Activated B cell treated with CpG ODN at 0.5 μM for 24 hours (primary cell): ENCODE measurements at regions not wholly inside any gene's neighbourhood (a gene's known extent, or its start where the extent isn't known, plus 50 kb on each side); places are given as distances from the start of the nearest gene placed in this dataset.

Source experiments
- ATAC-seq: fragments of 200-7000 bp; cut with Tn5 transposase; one replicate; pipeline ENCODE4 v1.10.0; 2021; ENCODE audit warnings: low read depth, mild to moderate bottlenecking, moderate library complexity
- CTCF ChIA-PET: fragments of 350-600 bp; sonication (Branson Sonifier 250); formaldehyde crosslinking; loops from one replicate; lab custom pipeline; 2021; ENCODE audit warnings: antibody characterized with exemption; lab: Charles Lee
- POLR2A ChIA-PET: fragments of 350-600 bp; sonication (Branson Sonifier 250); formaldehyde crosslinking; loops from one replicate; lab custom pipeline; 2021; ENCODE audit warnings: antibody characterized with exemption; lab: Charles Lee
- DNase-seq: peaks from one replicate; pipeline ENCODE4 v3.0.0; 2022
- H3K27ac Mint-ChIP-seq: one replicate; pipeline ENCODE4 v1.8.0; 2020; ENCODE audit warnings: mixed read lengths
- H3K27me3 Mint-ChIP-seq: one replicate; pipeline ENCODE4 v1.8.0; 2021; ENCODE audit warnings: mixed read lengths
- H3K36me3 Mint-ChIP-seq: one replicate; pipeline ENCODE4 v1.8.0; 2021; ENCODE audit warnings: low read depth, mixed read lengths
- H3K4me1 Mint-ChIP-seq: one replicate; pipeline ENCODE4 v1.8.0; 2021; ENCODE audit warnings: mixed read lengths
- H3K4me3 Mint-ChIP-seq: one replicate; pipeline ENCODE4 v1.8.0; 2020; ENCODE audit warnings: mild to moderate bottlenecking, mixed read lengths
- H3K9me3 Mint-ChIP-seq: one replicate; pipeline ENCODE4 v1.8.0; 2020; ENCODE audit warnings: mixed read lengths
- CTCF ChIP-seq: fragments of 200-600 bp; IDR thresholded peaks from one replicate; pipeline ENCODE4 v1.8.0; 2022; ENCODE audit warnings: antibody characterized with exemption, mild to moderate bottlenecking
- intact Hi-C: fragments of 100-400 bp; cut with micrococcal nuclease; formaldehyde crosslinking; loops from one replicate; pipeline ENCODE4 v1.15.1; 2024

DNA sequence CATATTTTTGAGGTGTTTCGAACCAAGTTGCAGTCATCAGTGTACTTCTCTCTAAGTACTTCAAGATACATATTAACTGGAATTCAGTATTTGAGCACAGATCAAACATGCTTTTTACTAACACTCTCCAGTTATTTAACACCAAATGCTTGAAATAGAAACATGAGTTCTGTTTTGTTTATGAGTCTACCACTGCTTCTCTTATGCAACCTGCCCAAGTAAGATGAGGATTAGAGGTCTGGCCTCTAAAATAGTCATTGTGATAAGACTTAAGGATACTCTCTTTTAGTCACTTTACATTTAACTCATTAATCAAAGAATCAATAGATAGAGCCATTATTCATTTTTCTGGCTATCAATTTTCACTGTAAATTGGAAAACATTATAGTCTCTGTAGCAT lies 156.2 kb upstream of the THRB start:
- Mint-ChIP-seq H3K27ac (no peak overlapping the region), H3K4me3 (no peak overlapping the region), H3K27me3 (no peaks in the 10 kb centered on the region), H3K36me3 (no peaks in the 10 kb centered on the region), H3K4me1 (no peaks in the 10 kb centered on the region), H3K9me3 (peaks cover 6% of the 10 kb centered on the region)
- POLR2A ChIA-PET, result no interaction called here
- no peak for ATAC-seq
- TF ChIP-seq CTCF, result no peak
- intact Hi-C loops, result no loop called here
- no peak for DNase-seq
- CTCF ChIA-PET, result no interaction called here

- Mint-ChIP-seq H3K27me3 (no peaks in the 10 kb centered on the region), H3K27ac (no peak overlapping the region), H3K4me1 (peaks cover 5% of the 10 kb centered on the region), H3K36me3 (no peaks in the 10 kb centered on the region), H3K9me3 (peaks cover 8% of the 10 kb centered on the region), H3K4me3 (no peak overlapping the region)
- DNase-seq (no peak), ATAC-seq (no peak)
- TF ChIP-seq CTCF, result no peak
- CTCF ChIA-PET, result no interaction called here
- intact Hi-C loops, result no loop called here
- POLR2A ChIA-PET, result no interaction called here
These were observed 163.3 kb upstream of the THRB start for GRCh38 chr3:24657870-24658510.

DNA sequence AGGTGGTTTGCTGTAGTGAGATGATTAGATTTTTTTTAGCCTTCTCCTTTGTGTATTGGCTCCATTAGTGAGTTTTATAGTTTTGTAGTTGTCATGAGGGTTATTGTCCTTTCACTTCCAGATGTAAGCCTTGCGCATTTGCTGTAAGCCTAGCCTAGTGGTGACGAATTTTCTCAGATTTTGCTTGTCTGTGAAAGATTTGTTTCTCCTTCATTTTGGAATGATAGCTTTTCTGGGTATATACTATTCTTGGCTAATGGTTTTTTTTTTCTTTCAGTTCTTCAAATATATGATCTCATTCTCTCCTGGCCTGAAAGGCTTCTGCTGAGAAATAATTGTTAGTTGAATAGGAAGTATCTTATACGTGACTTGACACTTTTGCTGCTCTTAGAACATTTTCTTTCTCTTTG lies 166.5 kb upstream of the THRB start:
- Mint-ChIP-seq H3K36me3 (no peaks in the 10 kb centered on the region), H3K27me3 (no peaks in the 10 kb centered on the region), H3K27ac (no peak overlapping the region), H3K4me3 (no peak overlapping the region), H3K9me3 (no peaks in the 10 kb centered on the region), H3K4me1 (peaks cover 5% of the 10 kb centered on the region)
- TF ChIP-seq CTCF, result no peak
- DNase-seq (no peak), ATAC-seq (no peak)
- intact Hi-C loops, result no loop called here
- ChIA-PET POLR2A (no interaction called here), CTCF (no interaction called here)

DNA sequence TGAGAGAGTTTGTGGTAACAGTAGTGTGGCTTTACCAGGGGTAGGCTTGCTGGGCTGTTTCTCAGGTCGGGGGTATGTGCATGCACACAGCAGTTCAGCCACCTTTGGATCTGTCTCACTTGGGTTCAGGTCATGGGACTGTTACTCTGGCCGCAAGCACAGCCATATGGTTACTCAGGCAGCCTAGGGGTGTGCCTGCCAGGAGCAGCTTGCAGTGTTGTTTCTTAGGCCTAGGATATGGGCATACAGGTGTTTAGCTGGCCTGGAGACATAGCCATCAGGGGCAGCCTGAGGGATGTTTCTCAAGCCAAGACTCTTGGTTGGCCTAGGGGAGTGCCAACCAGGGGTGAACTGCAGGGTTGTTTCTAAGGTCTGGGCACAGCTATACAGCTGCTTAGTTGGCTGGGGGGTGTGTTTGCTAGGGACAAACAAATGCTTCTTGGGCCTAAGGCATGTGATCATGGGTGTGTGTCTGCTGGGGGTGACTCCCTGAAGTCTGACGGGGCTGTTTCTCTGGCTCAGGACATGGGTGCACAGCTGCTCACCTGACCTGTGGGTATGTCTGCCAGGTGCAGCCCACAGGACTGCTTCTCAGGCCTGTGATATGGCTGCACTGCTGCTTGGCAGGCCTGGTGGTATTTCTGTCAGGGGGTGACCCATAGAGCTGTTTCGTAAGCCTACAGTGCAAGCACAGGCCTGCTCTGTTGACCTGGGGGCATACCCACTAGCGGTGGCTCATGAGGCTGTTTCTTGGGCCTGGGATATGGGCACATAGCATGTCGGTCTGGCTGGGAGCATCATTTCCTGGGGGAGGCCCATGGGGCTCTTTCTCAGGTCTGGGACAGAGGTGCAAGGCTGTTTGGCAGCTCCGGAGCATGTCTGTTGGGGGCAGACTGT lies 168.0 kb upstream of the THRB start:
- Mint-ChIP-seq H3K36me3 (no peaks in the 10 kb centered on the region), H3K9me3 (no peaks in the 10 kb centered on the region), H3K4me3 (no peak overlapping the region), H3K4me1 (peaks cover 5% of the 10 kb centered on the region), H3K27ac (no peak overlapping the region), H3K27me3 (no peaks in the 10 kb centered on the region)
- ChIA-PET CTCF (interaction anchor here (0.7 kb wide), 1 partner anchor 18 kb away, joined by 3 read pairs; no protein-coding TSS in a partner anchor), POLR2A (no interaction called here)
- intact Hi-C loops, result no loop called here
- ATAC-seq (no peak), DNase-seq (no peak)
- TF ChIP-seq CTCF, result no peak

- Mint-ChIP-seq H3K4me1 (peaks cover 5% of the 10 kb centered on the region), H3K27me3 (no peaks in the 10 kb centered on the region), H3K36me3 (no peaks in the 10 kb centered on the region), H3K4me3 (no peak overlapping the region), H3K27ac (no peak overlapping the region), H3K9me3 (no peaks in the 10 kb centered on the region)
- DNase-seq (no peak), ATAC-seq (no peak)
- CTCF ChIA-PET, result interaction anchor here (0.7 kb wide), 1 partner anchor 17 kb away, joined by 3 read pairs; no protein-coding TSS in a partner anchor
- TF ChIP-seq CTCF, result no peak
- POLR2A ChIA-PET, result no interaction called here
- intact Hi-C loops, result no loop called here
These were observed 168.8 kb upstream of the THRB start for GRCh38 chr3:24663406-24663805.
